Epithelial cell of esophagus (primary cell): ENCODE measurements at regions not wholly inside any gene's neighbourhood (a gene's known extent, or its start where the extent isn't known, plus 50 kb on each side); places are given as distances from the start of the nearest gene placed in this dataset.

ENCODE experiments used
- DNase-seq: peaks from one replicate; pipeline ENCODE4 v3.0.0; 2010; ENCODE audit warnings: low read depth
- H3K4me3 ChIP-seq: 2 replicates; pipeline ENCODE4 v1.5.1; 2011; ENCODE audit warnings: mild to moderate bottlenecking, low read length, control low read depth
- TF ChIP-seq, protein P1 (sequence below): IDR thresholded peaks from 2 replicates; pipeline ENCODE4 v1.5.1; 2011; ENCODE audit warnings: low read depth, mild to moderate bottlenecking, low read length, control low read depth, inconsistent platforms; ENCODE audit not compliant: insufficient read depth; ENCODE audit errors: missing control alignments

DNA sequence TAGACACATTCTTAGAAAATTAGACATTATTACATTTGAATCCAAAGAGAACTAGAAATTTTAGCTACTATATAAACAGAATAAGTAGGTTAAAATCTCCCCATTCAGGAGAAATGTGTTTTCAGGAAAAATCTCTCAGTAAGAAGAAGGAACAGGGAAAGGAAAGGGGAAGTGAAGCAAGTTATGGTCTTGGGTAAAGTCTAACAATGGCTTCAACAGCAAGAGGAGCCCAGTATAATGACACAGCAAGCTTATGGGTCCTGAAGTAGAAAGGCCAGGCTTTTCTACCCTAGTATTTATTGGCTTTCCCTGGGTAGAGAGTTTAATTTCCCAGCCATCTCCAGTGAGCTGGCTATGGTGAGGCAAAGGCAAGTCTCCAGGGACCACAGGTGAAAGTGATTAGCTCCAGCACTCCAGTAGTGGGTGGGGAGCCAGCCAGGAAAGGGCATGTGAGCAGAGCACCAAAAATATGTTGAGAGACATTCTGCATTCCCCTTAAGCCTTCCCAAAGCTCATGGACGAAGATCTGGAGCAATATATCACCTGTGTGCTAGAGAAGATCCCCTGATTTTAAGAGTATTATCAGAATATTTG lies 981.7 kb downstream of the NR2F1-AS1 start:
- H3K4me3 ChIP-seq = no peak overlapping the region
- DNase-seq = no peak
- TF ChIP-seq, protein P1, sequence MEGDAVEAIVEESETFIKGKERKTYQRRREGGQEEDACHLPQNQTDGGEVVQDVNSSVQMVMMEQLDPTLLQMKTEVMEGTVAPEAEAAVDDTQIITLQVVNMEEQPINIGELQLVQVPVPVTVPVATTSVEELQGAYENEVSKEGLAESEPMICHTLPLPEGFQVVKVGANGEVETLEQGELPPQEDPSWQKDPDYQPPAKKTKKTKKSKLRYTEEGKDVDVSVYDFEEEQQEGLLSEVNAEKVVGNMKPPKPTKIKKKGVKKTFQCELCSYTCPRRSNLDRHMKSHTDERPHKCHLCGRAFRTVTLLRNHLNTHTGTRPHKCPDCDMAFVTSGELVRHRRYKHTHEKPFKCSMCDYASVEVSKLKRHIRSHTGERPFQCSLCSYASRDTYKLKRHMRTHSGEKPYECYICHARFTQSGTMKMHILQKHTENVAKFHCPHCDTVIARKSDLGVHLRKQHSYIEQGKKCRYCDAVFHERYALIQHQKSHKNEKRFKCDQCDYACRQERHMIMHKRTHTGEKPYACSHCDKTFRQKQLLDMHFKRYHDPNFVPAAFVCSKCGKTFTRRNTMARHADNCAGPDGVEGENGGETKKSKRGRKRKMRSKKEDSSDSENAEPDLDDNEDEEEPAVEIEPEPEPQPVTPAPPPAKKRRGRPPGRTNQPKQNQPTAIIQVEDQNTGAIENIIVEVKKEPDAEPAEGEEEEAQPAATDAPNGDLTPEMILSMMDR = no peak

DNA sequence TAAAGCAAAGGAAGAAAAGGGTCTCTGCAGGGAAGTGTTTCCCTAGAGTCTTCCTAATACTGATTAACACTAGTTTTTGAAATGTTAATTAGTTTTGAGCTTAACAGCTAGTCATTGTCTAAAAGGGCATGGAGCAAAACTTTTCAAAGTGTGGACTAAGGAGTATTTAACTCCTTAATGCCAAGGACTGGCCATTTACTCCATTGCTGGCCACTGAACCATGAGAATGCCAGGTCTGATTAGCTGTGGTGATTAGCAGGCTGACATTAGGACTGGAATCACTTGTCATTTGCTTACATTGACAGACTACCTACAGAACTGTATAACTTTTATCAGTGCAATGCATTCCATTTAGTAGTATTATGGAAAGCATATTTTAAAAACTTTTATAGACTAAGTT lies 987.0 kb downstream of the NR2F1-AS1 start:
- TF ChIP-seq, protein P1 = no peak
- DNase-seq = no peak
- H3K4me3 ChIP-seq = no peak overlapping the region

DNA sequence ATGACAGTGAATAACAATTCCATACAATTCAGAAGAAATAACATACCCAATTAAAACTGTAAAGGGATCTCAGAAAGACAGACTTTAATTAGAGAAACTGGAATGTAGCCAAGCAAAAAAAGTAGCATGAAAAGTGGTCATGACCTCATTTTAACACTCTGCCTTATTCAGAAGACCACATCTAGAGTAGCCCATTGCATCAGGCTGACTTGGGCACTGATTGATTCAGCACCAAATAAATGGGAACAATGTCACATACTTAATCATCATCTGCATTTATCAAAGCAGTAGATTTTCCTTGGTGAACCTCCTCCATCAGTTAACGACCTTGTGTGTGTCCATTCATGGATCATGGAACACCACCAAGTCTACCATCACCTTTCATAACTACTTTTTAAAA lies 992.1 kb downstream of the NR2F1-AS1 start:
- TF ChIP-seq, protein P1 = no peak
- no peak overlapping the region for H3K4me3 ChIP-seq
- no peak for DNase-seq

DNA sequence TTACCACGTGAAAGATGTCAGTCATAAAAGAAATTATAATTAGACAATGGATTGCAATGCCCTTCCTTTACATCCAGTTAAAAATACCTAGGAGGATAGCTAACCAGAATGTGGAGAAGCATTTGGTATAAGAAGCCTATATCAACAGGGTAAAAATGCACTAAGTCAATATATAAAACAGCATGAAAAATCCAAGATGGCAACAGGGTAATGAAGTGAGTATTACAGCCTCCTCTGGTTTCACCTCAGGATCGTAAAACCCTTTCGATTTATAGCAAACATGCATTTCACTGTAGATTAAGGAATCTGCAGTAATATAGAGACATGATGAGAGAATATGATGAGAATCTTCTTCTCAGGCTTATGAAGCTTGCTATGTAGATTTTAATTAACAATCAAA lies 999.3 kb downstream of the NR2F1-AS1 start:
- DNase-seq = no peak
- TF ChIP-seq, protein P1 = no peak

DNA sequence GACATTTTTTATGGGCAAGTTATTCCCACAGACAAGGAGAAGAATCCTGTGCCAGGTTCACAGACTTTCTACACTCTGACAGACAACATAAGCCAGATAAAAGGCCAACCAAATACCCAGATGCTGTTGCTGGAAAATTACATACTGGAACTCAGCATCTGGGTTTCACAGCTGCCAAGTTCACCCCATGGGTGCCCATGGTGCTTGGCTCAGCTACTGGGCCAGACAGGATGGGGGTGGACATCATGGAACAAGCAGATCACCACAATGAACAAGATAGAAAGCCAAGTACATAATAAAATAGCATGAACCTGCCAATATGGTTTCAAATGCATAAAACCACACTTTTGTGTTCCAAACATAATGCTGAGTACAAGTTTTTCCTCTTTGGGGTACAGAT lies 999.8 kb downstream of the NR2F1-AS1 start:
- H3K4me3 ChIP-seq = no peak overlapping the region
- no peak for DNase-seq
- TF ChIP-seq, protein P1 = no peak

More for the DNA sequence above, 999.3 kb downstream of the NR2F1-AS1 start:
- no peak overlapping the region for H3K4me3 ChIP-seq

DNA sequence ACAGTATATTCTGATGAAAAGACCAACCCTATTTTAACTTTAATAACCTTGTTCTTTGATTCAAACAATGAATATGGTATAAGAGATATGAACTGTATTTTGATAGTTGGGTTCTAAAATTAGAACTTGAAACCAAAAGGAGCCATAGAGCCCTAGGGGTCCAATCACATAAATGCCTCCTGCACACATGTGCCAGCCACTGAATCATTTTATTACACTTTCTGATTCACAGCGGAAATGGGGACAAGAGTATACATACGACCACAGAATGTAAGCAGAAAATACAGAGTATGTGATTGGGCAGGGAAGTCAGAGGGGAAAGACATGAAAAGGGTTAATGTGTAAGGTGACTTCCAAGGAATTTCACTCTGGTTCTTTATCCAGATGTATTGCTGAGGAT lies 1000.2 kb downstream of the NR2F1-AS1 start:
- no peak overlapping the region for H3K4me3 ChIP-seq
- TF ChIP-seq, protein P1 = no peak
- DNase-seq = no peak

DNA sequence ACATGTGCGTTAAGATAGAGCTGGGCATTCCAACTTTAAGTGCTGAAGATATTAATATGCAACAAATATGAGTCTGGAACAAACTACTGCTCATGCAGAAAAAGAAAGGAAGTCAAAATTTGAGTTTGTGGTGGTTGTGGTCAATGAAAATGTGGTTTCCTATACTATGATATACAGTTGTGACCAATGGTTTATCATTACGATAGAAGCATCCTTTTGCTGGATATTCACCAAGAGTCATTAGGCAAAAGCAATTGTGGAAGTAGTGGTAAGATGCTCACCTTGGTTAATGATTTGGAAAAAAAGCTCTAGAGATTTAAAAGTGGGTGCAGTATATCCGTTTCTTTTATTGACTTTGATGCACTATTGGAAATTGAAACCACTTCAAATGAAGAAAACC lies 1007.0 kb downstream of the NR2F1-AS1 start:
- TF ChIP-seq, protein P1 = no peak
- no peak overlapping the region for H3K4me3 ChIP-seq
- DNase-seq = no peak
